SK-N-SH treated with all-trans-retinoic acid at 6 μM for 48 hours (cell line): ENCODE measurements at regions not wholly inside any gene's neighbourhood (a gene's known extent, or its start where the extent isn't known, plus 50 kb on each side); places are given as distances from the start of the nearest gene placed in this dataset.

ENCODE experiments used
- ARNTL ChIP-seq: fragments of 450-650 bp; formaldehyde crosslinking; IDR thresholded peaks from 2 replicates; pipeline ENCODE4 v1.5.0; 2020; ENCODE audit warnings: low read depth, mild to moderate bottlenecking, moderate library complexity, borderline replicate concordance
- ISL1 ChIP-seq: fragments of 250-450 bp; sonication (Bioruptor Pico); IDR thresholded peaks from 2 replicates; pipeline ENCODE4 v2.1.2; 2022; ENCODE audit warnings: mild to moderate bottlenecking, moderate library complexity
- RARB ChIP-seq: fragments of 250-450 bp; sonication (Bioruptor Pico); IDR thresholded peaks from 2 replicates; pipeline ENCODE4 v1.8.0; 2021; ENCODE audit warnings: mild to moderate bottlenecking, moderate library complexity
- ZNF70 ChIP-seq: fragments of 450-650 bp; formaldehyde crosslinking; IDR thresholded peaks from 2 replicates; pipeline ENCODE4 v1.5.0; 2020; ENCODE audit warnings: mild to moderate bottlenecking, moderate library complexity
- TF ChIP-seq, protein P1 (sequence below): fragments of 250-450 bp; sonication (Bioruptor Pico); IDR thresholded peaks from 2 replicates; pipeline ENCODE4 v1.8.0; 2020; ENCODE audit warnings: mild to moderate bottlenecking, moderate library complexity, borderline replicate concordance
- TF ChIP-seq, protein P2 (sequence below): fragments of 250-450 bp; sonication (Bioruptor Pico); IDR thresholded peaks from 2 replicates; pipeline ENCODE4 v1.5.1; 2020; ENCODE audit warnings: low read depth, mild to moderate bottlenecking, moderate library complexity

DNA sequence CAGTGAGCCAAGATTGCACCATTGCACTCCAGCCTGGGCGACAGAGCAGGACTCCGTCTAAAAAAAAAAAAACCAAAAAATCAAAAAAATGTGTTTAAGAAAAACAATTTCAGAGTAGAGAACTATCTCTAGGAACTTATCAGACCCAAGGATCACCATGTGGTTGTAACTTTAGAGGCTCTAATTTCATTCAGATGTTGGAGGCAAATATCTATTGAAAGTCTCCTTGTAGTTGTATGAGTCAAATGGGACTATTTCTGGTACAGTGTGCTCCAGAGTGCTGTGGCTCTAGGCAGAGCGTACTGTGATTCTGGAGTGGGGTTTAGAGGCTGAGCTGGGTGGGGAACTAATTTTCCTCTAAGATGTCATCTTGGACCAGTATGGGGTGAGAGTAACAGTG is 398.7 kb downstream of the SHQ1 start:
- no peak for TF ChIP-seq ARNTL
- no peak for TF ChIP-seq RARB (CRISPR knock-in tag)
- no peak for TF ChIP-seq ZNF70 (CRISPR knock-in tag)
- TF ChIP-seq, protein P1, sequence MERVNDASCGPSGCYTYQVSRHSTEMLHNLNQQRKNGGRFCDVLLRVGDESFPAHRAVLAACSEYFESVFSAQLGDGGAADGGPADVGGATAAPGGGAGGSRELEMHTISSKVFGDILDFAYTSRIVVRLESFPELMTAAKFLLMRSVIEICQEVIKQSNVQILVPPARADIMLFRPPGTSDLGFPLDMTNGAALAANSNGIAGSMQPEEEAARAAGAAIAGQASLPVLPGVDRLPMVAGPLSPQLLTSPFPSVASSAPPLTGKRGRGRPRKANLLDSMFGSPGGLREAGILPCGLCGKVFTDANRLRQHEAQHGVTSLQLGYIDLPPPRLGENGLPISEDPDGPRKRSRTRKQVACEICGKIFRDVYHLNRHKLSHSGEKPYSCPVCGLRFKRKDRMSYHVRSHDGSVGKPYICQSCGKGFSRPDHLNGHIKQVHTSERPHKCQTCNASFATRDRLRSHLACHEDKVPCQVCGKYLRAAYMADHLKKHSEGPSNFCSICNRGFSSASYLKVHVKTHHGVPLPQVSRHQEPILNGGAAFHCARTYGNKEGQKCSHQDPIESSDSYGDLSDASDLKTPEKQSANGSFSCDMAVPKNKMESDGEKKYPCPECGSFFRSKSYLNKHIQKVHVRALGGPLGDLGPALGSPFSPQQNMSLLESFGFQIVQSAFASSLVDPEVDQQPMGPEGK (CRISPR knock-in tag): no peak
- TF ChIP-seq, protein P2, sequence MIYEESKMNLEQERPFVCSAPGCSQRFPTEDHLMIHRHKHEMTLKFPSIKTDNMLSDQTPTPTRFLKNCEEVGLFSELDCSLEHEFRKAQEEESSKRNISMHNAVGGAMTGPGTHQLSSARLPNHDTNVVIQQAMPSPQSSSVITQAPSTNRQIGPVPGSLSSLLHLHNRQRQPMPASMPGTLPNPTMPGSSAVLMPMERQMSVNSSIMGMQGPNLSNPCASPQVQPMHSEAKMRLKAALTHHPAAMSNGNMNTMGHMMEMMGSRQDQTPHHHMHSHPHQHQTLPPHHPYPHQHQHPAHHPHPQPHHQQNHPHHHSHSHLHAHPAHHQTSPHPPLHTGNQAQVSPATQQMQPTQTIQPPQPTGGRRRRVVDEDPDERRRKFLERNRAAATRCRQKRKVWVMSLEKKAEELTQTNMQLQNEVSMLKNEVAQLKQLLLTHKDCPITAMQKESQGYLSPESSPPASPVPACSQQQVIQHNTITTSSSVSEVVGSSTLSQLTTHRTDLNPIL (CRISPR knock-in tag): no peak
- no peak for TF ChIP-seq ISL1 (CRISPR knock-in tag)
